A673 (cell line): ENCODE measurements at regions not wholly inside any gene's neighbourhood (a gene's known extent, or its start where the extent isn't known, plus 50 kb on each side); places are given as distances from the start of the nearest gene placed in this dataset.

Experiments used
- BruUV-seq: library from RNA; stranded (reverse); fragments of 400-500 nt; replicated peaks from 2 replicates; lab custom pipeline; 2021; lab: Mats Ljungman, UMichigan
- CTCF ChIA-PET: fragments of 300-600 bp; sonication (Branson Sonifier 250); formaldehyde crosslinking; loops from one replicate; lab custom pipeline; 2022; ENCODE audit warnings: antibody characterized with exemption; lab: Charles Lee
- POLR2A ChIA-PET: fragments of 300-600 bp; sonication (Branson Sonifier 250); formaldehyde crosslinking; loops from one replicate; lab custom pipeline; 2022; ENCODE audit warnings: antibody characterized with exemption; ENCODE audit not compliant: low non-redundant PET; lab: Charles Lee
- DNase-seq: peaks from one replicate; pipeline ENCODE4 v3.0.0-alpha.2; 2015; ENCODE audit warnings: low spot score
- H3K27ac ChIP-seq: fragments of 200-600 bp; sonication (generic); 2 replicates; pipeline ENCODE4 v1.5.1; 2016; ENCODE audit warnings: mixed run types, low read depth, mild to moderate bottlenecking, mixed read lengths, antibody characterized with exemption, low read length; ENCODE audit not compliant: poor library complexity, severe bottlenecking
- H3K27me3 ChIP-seq: fragments of 200-600 bp; sonication (generic); replicated peaks from 2 replicates; pipeline ENCODE4 v1.6.1; 2017; ENCODE audit warnings: mixed run types, low read depth, mild to moderate bottlenecking, mixed read lengths, antibody characterized with exemption, low read length; ENCODE audit not compliant: insufficient read depth, poor library complexity
- H3K36me3 ChIP-seq: fragments of 200-600 bp; sonication (generic); 2 replicates; pipeline ENCODE4 v1.6.1; 2016; ENCODE audit warnings: mixed run types, mild to moderate bottlenecking, mixed read lengths, antibody characterized with exemption, low read length; ENCODE audit not compliant: insufficient read depth, poor library complexity, severe bottlenecking
- H3K4me1 ChIP-seq: fragments of 200-600 bp; sonication (generic); 2 replicates; pipeline ENCODE4 v1.6.1; 2017; ENCODE audit warnings: mixed run types, mild to moderate bottlenecking, mixed read lengths, antibody characterized with exemption, low read length; ENCODE audit not compliant: insufficient read depth, poor library complexity, severe bottlenecking
- H3K4me3 ChIP-seq: fragments of 200-600 bp; sonication (generic); 2 replicates; pipeline ENCODE4 v1.5.1; 2016; ENCODE audit warnings: low read depth, mixed run types, mild to moderate bottlenecking, mixed read lengths, low read length; ENCODE audit not compliant: poor library complexity, severe bottlenecking
- H3K9me3 ChIP-seq: fragments of 200-600 bp; sonication (generic); 2 replicates; pipeline ENCODE4 v1.6.1; 2016; ENCODE audit warnings: mixed run types, low read depth, mild to moderate bottlenecking, mixed read lengths, antibody characterized with exemption, low read length; ENCODE audit not compliant: poor library complexity, severe bottlenecking
- CTCF ChIP-seq: fragments of 300-800, 200-600 bp; sonication (generic); conservative IDR thresholded peaks from 2 replicates; pipeline ENCODE4 v1.5.1; 2017; ENCODE audit warnings: low read depth, mild to moderate bottlenecking, antibody characterized with exemption, low read length, moderate library complexity, mixed read lengths
- EZH2 ChIP-seq: fragments of 200-600 bp; sonication (generic); IDR thresholded peaks from 2 replicates; pipeline ENCODE4 v1.6.1; 2017; ENCODE audit warnings: borderline replicate concordance, low read depth, mild to moderate bottlenecking, mixed read lengths, antibody characterized with exemption, low read length; ENCODE audit not compliant: poor library complexity, severe bottlenecking
- intact Hi-C: fragments of 100-400 bp; cut with micrococcal nuclease; formaldehyde crosslinking; loops from one replicate; pipeline ENCODE4 v1.10.0; 2022; ENCODE audit not compliant: unreplicated experiment

- TF ChIP-seq CTCF = no peak
- TF ChIP-seq EZH2 = no peak
- Histone ChIP-seq H3K4me1 (no peaks in the 10 kb centered on the region), H3K4me3 (no peak overlapping the region), H3K27me3 (no peaks in the 10 kb centered on the region), H3K9me3 (no peaks in the 10 kb centered on the region), H3K27ac (no peak overlapping the region), H3K36me3 (no peaks in the 10 kb centered on the region)
- no TSS peak for BruUV-seq
- intact Hi-C loops = no loop called here
- DNase-seq = no peak
- ChIA-PET POLR2A (no interaction called here), CTCF (no interaction called here)
Measured at GRCh38 chr10:62626079-62626478, 178.4 kb upstream of the ADO start.

- BruUV-seq = no TSS peak
- ChIA-PET CTCF (no interaction called here), POLR2A (no interaction called here)
- H3K4me1 ChIP-seq = no peaks in the 10 kb centered on the region
- intact Hi-C loops = no loop called here
- H3K9me3 ChIP-seq = no peaks in the 10 kb centered on the region
- H3K36me3 ChIP-seq = no peaks in the 10 kb centered on the region
- H3K27me3 ChIP-seq = no peaks in the 10 kb centered on the region
- H3K4me3 ChIP-seq = no peak overlapping the region
- no peak overlapping the region for H3K27ac ChIP-seq
- TF ChIP-seq EZH2 = no peak
- no peak for TF ChIP-seq CTCF
- DNase-seq = no peak
Measured at GRCh38 chr10:62626817-62627216, 177.7 kb upstream of the ADO start.

DNA sequence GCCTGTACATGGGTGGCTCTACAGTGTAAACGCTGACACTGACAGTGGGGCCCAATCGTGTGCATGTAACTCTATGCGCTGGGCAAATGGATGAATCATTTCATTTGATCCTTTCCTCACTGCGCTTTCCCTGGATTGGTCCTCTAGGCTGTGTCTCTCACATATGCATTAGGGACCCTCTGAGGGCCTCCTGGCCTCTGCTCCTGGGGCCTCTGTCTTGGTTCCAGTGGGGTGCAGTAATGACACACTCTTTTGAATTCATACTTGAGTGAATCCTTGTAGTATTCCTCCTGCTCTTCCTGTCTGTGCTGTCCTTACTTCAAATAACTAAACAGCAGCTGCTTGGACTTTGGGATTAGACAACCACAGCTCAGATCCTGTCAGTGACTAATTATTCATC, 176.5 kb upstream of the ADO start:
- intact Hi-C loops = no loop called here
- DNase-seq = no peak
- H3K36me3 ChIP-seq = no peaks in the 10 kb centered on the region
- POLR2A ChIA-PET = no interaction called here
- H3K4me1 ChIP-seq = no peaks in the 10 kb centered on the region
- no peaks in the 10 kb centered on the region for H3K9me3 ChIP-seq
- no TSS peak for BruUV-seq
- TF ChIP-seq CTCF = no peak
- no peak for TF ChIP-seq EZH2
- no peaks in the 10 kb centered on the region for H3K27me3 ChIP-seq
- H3K4me3 ChIP-seq = no peak overlapping the region
- no peak overlapping the region for H3K27ac ChIP-seq
- CTCF ChIA-PET = no interaction called here
